IMR-90 (cell line): ENCODE measurements at regions not wholly inside any gene's neighbourhood (a gene's known extent, or its start where the extent isn't known, plus 50 kb on each side); places are given as distances from the start of the nearest gene placed in this dataset.
"Not testable (repeated sequence)": the region's sequence is repeated elsewhere in the genome, so short reads cannot be mapped to it uniquely, and the experiment has no call there.

Experiments
- ATAC-seq: fragments of 200-7000 bp; cut with Tn5 transposase; 2 replicates; pipeline ENCODE4 v1.9.1; 2020; ENCODE audit warnings: low read depth, mild to moderate bottlenecking, moderate library complexity
- BruUV-seq: library from RNA; stranded (reverse); fragments of 400-500 nt; replicated peaks from 2 replicates; lab custom pipeline; 2021; lab: Mats Ljungman, UMichigan
- CTCF ChIA-PET: fragments of 300-600 bp; formaldehyde crosslinking; extraction: SDS; loops from one replicate; lab custom pipeline; 2021; ENCODE audit warnings: antibody characterized with exemption; lab: Yijun Ruan, JAX
- POLR2A ChIA-PET: fragments of 300-600 bp; sonication (Branson Sonifier 250); formaldehyde crosslinking; loops from one replicate; lab custom pipeline; 2022; ENCODE audit warnings: antibody characterized with exemption; ENCODE audit not compliant: unreplicated experiment; lab: Charles Lee
- DNase-seq: peaks from one replicate; pipeline ENCODE4 v3.0.0; 2013
- H2AFZ ChIP-seq: replicated peaks from 2 replicates; pipeline ENCODE3; 2013; ENCODE audit warnings: low read length, mild to moderate bottlenecking; ENCODE audit not compliant: poor library complexity
- H2AK5ac ChIP-seq: 2 replicates; pipeline ENCODE4 v1.6.1; 2013; ENCODE audit warnings: low read depth, low read length, inconsistent platforms
- H2AK9ac ChIP-seq: replicated peaks from 2 replicates; pipeline ENCODE3; 2013; ENCODE audit warnings: mild to moderate bottlenecking, low read depth, low read length, moderate library complexity; ENCODE audit not compliant: poor library complexity
- H2BK120ac ChIP-seq: 2 replicates; pipeline ENCODE4 v1.6.1; 2013; ENCODE audit warnings: low read depth, low read length, inconsistent platforms
- H2BK15ac ChIP-seq: 3 replicates; pipeline ENCODE4 v1.6.1; 2013; ENCODE audit warnings: low read depth, low read length, inconsistent platforms
- H2BK20ac ChIP-seq: 2 replicates; pipeline ENCODE4 v1.6.1; 2013; ENCODE audit warnings: low read depth, mild to moderate bottlenecking, inconsistent platforms, low read length, moderate library complexity
- H2BK5ac ChIP-seq: 2 replicates; pipeline ENCODE4 v1.6.1; 2013; ENCODE audit warnings: mild to moderate bottlenecking, low read depth, low read length, inconsistent platforms; ENCODE audit not compliant: poor library complexity, severe bottlenecking
- H3K14ac ChIP-seq: replicated peaks from 2 replicates; pipeline ENCODE4 v1.6.1; 2013; ENCODE audit warnings: low read depth, low read length, inconsistent platforms
- H3K18ac ChIP-seq: 2 replicates; pipeline ENCODE4 v1.6.1; 2013; ENCODE audit warnings: low read depth, low read length, control low read depth
- H3K23ac ChIP-seq: 2 replicates; pipeline ENCODE4 v1.6.1; 2013; ENCODE audit warnings: low read depth, low read length, inconsistent platforms
- H3K27ac ChIP-seq: 2 replicates; pipeline ENCODE4 v1.5.1; 2013; ENCODE audit warnings: mild to moderate bottlenecking, control low read depth, low read length; ENCODE audit not compliant: insufficient read depth
- H3K27me3 ChIP-seq: 2 replicates; pipeline ENCODE4 v1.6.1; 2013; ENCODE audit warnings: low read length; ENCODE audit not compliant: control insufficient read depth, insufficient read depth
- H3K36me3 ChIP-seq: 2 replicates; pipeline ENCODE4 v1.6.1; 2013; ENCODE audit warnings: low read length, mixed read lengths; ENCODE audit not compliant: control insufficient read depth, insufficient read depth
- H3K4ac ChIP-seq: 2 replicates; pipeline ENCODE4 v1.6.1; 2013; ENCODE audit warnings: low read depth, low read length, inconsistent platforms
- H3K4me1 ChIP-seq: 2 replicates; pipeline ENCODE4 v1.6.1; 2013; ENCODE audit warnings: low read length, mixed read lengths; ENCODE audit not compliant: control insufficient read depth, insufficient read depth
- H3K4me2 ChIP-seq: 2 replicates; pipeline ENCODE4 v1.6.1; 2013; ENCODE audit warnings: low read depth, mild to moderate bottlenecking, control low read depth, low read length, moderate library complexity
- H3K4me3 ChIP-seq: 2 replicates; pipeline ENCODE4 v1.5.1; 2013; ENCODE audit warnings: low read depth, mild to moderate bottlenecking, control low read depth, low read length, moderate library complexity; ENCODE audit not compliant: insufficient read depth
- H3K56ac ChIP-seq: 2 replicates; pipeline ENCODE4 v1.6.1; 2013; ENCODE audit warnings: low read length, inconsistent platforms; ENCODE audit not compliant: insufficient read depth; ENCODE audit errors: extremely low read depth
- H3K79me1 ChIP-seq, 2 experiments: 2 replicates each; pipeline ENCODE4 v1.6.1; 2013; ENCODE audit warnings: low read length in 2 of 2, inconsistent platforms in 1 of 2, low read depth in 1 of 2
- H3K9ac ChIP-seq: 2 replicates; pipeline ENCODE4 v1.6.1; 2013; ENCODE audit warnings: low read depth, low read length, control low read depth
- H3K9me1 ChIP-seq: 2 replicates; pipeline ENCODE4 v1.6.1; 2013; ENCODE audit warnings: low read length, inconsistent platforms; ENCODE audit not compliant: insufficient read depth
- H3K9me3 ChIP-seq: 2 replicates; pipeline ENCODE4 v1.6.1; 2013; ENCODE audit warnings: low read length; ENCODE audit not compliant: control insufficient read depth, insufficient read depth
- H4K20me1 ChIP-seq: 2 replicates; pipeline ENCODE4 v1.6.1; 2013; ENCODE audit warnings: low read length, inconsistent platforms; ENCODE audit not compliant: insufficient read depth
- H4K5ac ChIP-seq: 2 replicates; pipeline ENCODE4 v1.6.1; 2013; ENCODE audit warnings: mild to moderate bottlenecking, low read depth, low read length, control low read depth
- H4K8ac ChIP-seq, 2 experiments: 2 replicates each; pipeline ENCODE4 v1.6.1; 2013; ENCODE audit warnings: low read depth in 2 of 2, low read length in 2 of 2, control low read depth in 1 of 2, inconsistent platforms in 1 of 2
- H4K91ac ChIP-seq: 2 replicates; pipeline ENCODE4 v1.6.1; 2013; ENCODE audit warnings: low read depth, low read length, inconsistent platforms; ENCODE audit not compliant: insufficient read depth
- WGBS, 2 experiments: methylation state at CpG; one replicate each; pipeline versions ENCODE4 v1.1.5 to v1.1.7; 2013; ENCODE audit warnings: missing lambda C conversion rate in 2 of 2; ENCODE audit not compliant: insufficient read length in 1 of 2; ENCODE audit errors: extremely low coverage in 2 of 2; 5-methylcytosine and 5-hydroxymethylcytosine counted together
- dilution Hi-C: fragments of 300-500 bp; cut with HindIII; formaldehyde crosslinking; loops from one replicate; pipeline ENCODE4 v1.14.3; 2018; ENCODE audit warnings: low sequenced_read_pairs; ENCODE audit not compliant: unreplicated experiment
- in situ Hi-C: fragments of 300-500 bp; cut with MboI; formaldehyde crosslinking; loops from 3 replicates; pipeline ENCODE4 v1.14.3; 2019; ENCODE audit warnings: low sequenced_read_pairs, inconsistent platforms, mixed read lengths
- intact Hi-C: fragments of 100-400 bp; cut with micrococcal nuclease; formaldehyde crosslinking; loops from 2 replicates; pipeline ENCODE4 v1.10.0; 2022

- H3K9me3 ChIP-seq, POLR2A ChIA-PET, ATAC-seq, dilution Hi-C loops, H3K36me3 ChIP-seq, H2AK5ac ChIP-seq, H3K4me1 ChIP-seq, H3K18ac ChIP-seq, H2AK9ac ChIP-seq, H3K56ac ChIP-seq, H3K9me1 ChIP-seq, H3K4me3 ChIP-seq, H2BK120ac ChIP-seq, H2BK15ac ChIP-seq, H3K4ac ChIP-seq, DNase-seq, H2BK20ac ChIP-seq, H3K4me2 ChIP-seq, H3K27ac ChIP-seq, BruUV-seq, H4K5ac ChIP-seq, H4K8ac ChIP-seq, in situ Hi-C loops, H4K20me1 ChIP-seq, intact Hi-C loops, H4K91ac ChIP-seq, CTCF ChIA-PET, H2BK5ac ChIP-seq, H2AFZ ChIP-seq, H3K23ac ChIP-seq, H3K27me3 ChIP-seq, H3K79me1 ChIP-seq, H3K14ac ChIP-seq, H3K9ac ChIP-seq: not testable (repeated sequence)
- 93% methylated on average over 6 of the region's 12 CpGs; no CpG with 5 or more reads in 1 of the 2 experiments for WGBS, 2 experiments
Observed at GRCh38 chr10:43920236-43920758, 271.6 kb upstream of the ZNF32 start.
